ENCODE measurements at regions not wholly inside any gene's neighbourhood (a gene's known extent, or its start where the extent isn't known, plus 50 kb on each side); places are given as distances from the start of the nearest gene placed in this dataset.
"Not testable (repeated sequence)": the region's sequence is repeated elsewhere in the genome, so short reads cannot be mapped to it uniquely, and the experiment has no call there.

GRCh38 chr6:9834233-9834632 lies 580.6 kb downstream of the TFAP2A start:
- DNase-seq (ENCODE audit: low read depth, low spot score), result no peak

GRCh38 chr6:9831783-9832182 lies 583.1 kb downstream of the TFAP2A start:
- DNase-seq (ENCODE audit: low read depth, low spot score), result no peak

GRCh38 chr6:9830808-9831207 lies 584.1 kb downstream of the TFAP2A start:
- no peak for DNase-seq (ENCODE audit: low read depth, low spot score)

GRCh38 chr6:9825526-9825925 lies 589.3 kb downstream of the TFAP2A start:
- no peak for DNase-seq (ENCODE audit: low read depth, low spot score)

GRCh38 chr6:9810727-9811126 lies 604.1 kb downstream of the TFAP2A start:
- not testable (repeated sequence) for DNase-seq (ENCODE audit: low read depth, low spot score)

- DNase-seq (ENCODE audit: low read depth, low spot score), result no peak
These were observed 604.6 kb downstream of the TFAP2A start for GRCh38 chr6:9810286-9810685.

- DNase-seq (ENCODE audit: low read depth, low spot score), result no peak
These were observed 608.7 kb downstream of the TFAP2A start for GRCh38 chr6:9806195-9806594.

GRCh38 chr6:9801249-9801754 lies 613.6 kb downstream of the TFAP2A start:
- no peak for DNase-seq (ENCODE audit: low read depth, low spot score)

- no peak for DNase-seq (ENCODE audit: low read depth, low spot score)
These were observed 615.3 kb downstream of the TFAP2A start for GRCh38 chr6:9799582-9799981.

- DNase-seq (ENCODE audit: low read depth, low spot score), result no peak
These were observed 618.0 kb downstream of the TFAP2A start for GRCh38 chr6:9796827-9797226.

- DNase-seq (ENCODE audit: low read depth, low spot score), result no peak
These were observed 619.0 kb downstream of the TFAP2A start for GRCh38 chr6:9795880-9796279.

- DNase-seq (ENCODE audit: low read depth, low spot score), result no peak
These were observed 625.7 kb downstream of the TFAP2A start for GRCh38 chr6:9789201-9789600.

GRCh38 chr6:9784786-9785185 lies 630.1 kb downstream of the TFAP2A start:
- no peak for DNase-seq (ENCODE audit: low read depth, low spot score)

GRCh38 chr6:9783567-9783966 lies 631.3 kb downstream of the TFAP2A start:
- DNase-seq (ENCODE audit: low read depth, low spot score), result no peak

- DNase-seq (ENCODE audit: low read depth, low spot score), result no peak
These were observed 648.5 kb downstream of the TFAP2A start for GRCh38 chr6:9766240-9766915.

GRCh38 chr6:9761220-9761619 lies 653.7 kb downstream of the TFAP2A start:
- no peak for DNase-seq (ENCODE audit: low read depth, low spot score)

GRCh38 chr6:9754515-9754914 lies 660.4 kb downstream of the TFAP2A start:
- DNase-seq (ENCODE audit: low read depth, low spot score), result no peak

- no peak for DNase-seq (ENCODE audit: low read depth, low spot score)
These were observed 668.9 kb downstream of the TFAP2A start for GRCh38 chr6:9745966-9746365.

- DNase-seq (ENCODE audit: low read depth, low spot score), result no peak
These were observed 669.4 kb downstream of the TFAP2A start for GRCh38 chr6:9745476-9745875.

- no peak for DNase-seq (ENCODE audit: low read depth, low spot score)
These were observed 670.8 kb downstream of the TFAP2A start for GRCh38 chr6:9744119-9744518.

- no peak for DNase-seq (ENCODE audit: low read depth, low spot score)
These were observed 682.8 kb downstream of the TFAP2A start for GRCh38 chr6:9732056-9732455.

- DNase-seq (ENCODE audit: low read depth, low spot score), result not testable (repeated sequence)
These were observed 689.1 kb downstream of the TFAP2A start for GRCh38 chr6:9725776-9726175.

- no peak for DNase-seq (ENCODE audit: low read depth, low spot score)
These were observed 697.3 kb downstream of the TFAP2A start for GRCh38 chr6:9717568-9717967.

GRCh38 chr6:9711365-9711764 lies 703.5 kb downstream of the TFAP2A start:
- no peak for DNase-seq (ENCODE audit: low read depth, low spot score)
